GM12872 (cell line): ENCODE measurements at regions not wholly inside any gene's neighbourhood (a gene's known extent, or its start where the extent isn't known, plus 50 kb on each side); places are given as distances from the start of the nearest gene placed in this dataset.

Experiments used
- TF ChIP-seq, protein P1 (sequence below): IDR thresholded peaks from 3 replicates; pipeline ENCODE4 v1.5.1; 2011; ENCODE audit warnings: low read depth, mild to moderate bottlenecking, low read length, moderate library complexity; ENCODE audit not compliant: insufficient read depth

DNA sequence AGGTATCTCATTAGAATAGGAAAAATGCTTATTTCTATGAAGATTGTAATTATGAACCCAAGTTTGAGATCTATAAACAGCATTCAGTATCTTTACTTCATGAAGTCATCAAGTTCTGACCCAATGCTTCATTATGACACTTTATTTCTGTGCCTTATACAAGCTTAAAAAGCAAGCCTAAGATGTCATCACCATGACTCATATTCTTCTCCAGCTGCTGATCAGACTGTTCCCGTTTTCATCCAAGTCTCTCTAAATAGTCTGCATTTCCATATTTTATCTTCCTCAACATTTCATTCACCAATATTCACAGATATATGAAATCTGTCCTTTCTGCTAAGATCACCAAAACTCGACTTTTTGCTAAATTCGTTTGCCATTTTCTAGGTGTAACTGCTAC, 1247.2 kb upstream of the PRR20A start:
- TF ChIP-seq, protein P1, sequence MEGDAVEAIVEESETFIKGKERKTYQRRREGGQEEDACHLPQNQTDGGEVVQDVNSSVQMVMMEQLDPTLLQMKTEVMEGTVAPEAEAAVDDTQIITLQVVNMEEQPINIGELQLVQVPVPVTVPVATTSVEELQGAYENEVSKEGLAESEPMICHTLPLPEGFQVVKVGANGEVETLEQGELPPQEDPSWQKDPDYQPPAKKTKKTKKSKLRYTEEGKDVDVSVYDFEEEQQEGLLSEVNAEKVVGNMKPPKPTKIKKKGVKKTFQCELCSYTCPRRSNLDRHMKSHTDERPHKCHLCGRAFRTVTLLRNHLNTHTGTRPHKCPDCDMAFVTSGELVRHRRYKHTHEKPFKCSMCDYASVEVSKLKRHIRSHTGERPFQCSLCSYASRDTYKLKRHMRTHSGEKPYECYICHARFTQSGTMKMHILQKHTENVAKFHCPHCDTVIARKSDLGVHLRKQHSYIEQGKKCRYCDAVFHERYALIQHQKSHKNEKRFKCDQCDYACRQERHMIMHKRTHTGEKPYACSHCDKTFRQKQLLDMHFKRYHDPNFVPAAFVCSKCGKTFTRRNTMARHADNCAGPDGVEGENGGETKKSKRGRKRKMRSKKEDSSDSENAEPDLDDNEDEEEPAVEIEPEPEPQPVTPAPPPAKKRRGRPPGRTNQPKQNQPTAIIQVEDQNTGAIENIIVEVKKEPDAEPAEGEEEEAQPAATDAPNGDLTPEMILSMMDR: no peak

DNA sequence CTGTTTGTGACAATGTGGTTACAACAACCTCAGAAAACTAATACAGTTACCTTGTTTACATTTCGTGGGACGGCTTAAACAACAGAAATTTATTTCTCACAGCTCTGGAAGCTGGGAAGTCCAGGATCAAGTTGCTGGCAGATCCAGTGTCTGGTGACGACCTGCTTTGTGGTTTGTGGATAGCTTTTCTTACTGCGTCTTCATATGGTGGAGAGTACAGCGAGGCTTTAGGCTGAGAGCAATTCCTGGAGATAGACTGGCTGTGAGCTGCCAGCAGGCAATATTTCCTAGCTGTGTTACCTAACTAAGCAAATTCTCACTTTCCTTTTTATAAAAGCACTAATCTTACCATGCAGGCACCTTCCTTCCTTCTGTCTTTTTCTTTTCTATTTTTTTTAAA, 1203.5 kb upstream of the PRR20A start:
- TF ChIP-seq, protein P1: no peak

DNA sequence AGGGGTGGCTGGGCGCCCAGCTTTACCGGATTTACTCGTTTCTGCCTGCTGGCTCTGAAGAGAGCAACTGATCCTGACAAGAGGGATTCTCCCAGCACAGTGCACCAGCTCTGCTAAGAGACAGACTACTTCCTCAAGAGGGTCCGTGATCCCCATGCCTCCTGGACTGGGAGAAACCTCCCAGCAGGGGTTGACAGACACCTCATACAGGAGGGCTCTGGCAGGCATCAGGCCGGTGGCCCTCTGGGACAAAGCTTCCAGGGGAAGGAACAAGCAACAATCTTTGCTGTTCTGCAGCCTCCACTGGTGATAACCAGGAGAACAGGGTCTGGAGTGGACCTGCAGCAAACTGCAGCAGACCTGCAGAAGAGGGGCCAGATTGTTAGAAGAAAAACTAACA, 1192.5 kb upstream of the PRR20A start:
- TF ChIP-seq, protein P1: no peak

DNA sequence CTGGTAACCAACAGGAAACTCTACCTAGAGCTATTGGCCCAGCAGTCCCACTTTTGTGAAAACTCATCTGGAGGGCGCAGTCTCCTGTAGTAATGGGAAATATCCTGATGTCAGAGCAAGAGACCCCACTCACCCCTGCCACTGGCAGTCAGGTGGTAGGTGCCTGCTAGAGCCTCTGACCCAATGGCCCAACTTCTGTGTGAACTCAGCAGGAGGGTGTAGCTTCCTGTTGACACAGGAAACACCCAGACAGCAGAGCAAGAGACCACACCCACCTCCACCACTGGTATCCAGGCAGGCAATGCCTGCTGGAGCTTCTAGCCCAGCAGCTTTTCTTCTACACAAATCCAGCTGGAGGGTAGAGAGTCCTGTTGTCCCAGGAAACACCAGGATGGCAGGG, 1176.8 kb upstream of the PRR20A start:
- TF ChIP-seq, protein P1: no peak

DNA sequence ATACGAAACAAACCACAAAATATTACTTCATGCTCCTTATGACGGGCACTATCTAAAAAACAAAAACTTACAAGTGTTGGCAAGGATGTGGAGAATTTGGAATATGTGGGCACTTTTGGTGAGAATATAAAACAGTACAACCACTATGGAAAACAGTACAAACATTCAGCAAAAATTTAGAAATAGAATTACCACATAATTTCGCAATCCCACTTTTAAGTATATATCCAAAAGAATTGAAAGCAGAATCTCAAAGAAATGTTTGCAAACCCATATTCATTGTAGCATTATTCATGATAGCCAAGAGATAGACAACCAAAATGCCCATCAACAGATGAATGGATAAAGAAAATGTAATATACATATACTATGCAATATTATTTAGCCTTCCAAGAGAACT, 1173.7 kb upstream of the PRR20A start:
- TF ChIP-seq, protein P1: no peak

DNA sequence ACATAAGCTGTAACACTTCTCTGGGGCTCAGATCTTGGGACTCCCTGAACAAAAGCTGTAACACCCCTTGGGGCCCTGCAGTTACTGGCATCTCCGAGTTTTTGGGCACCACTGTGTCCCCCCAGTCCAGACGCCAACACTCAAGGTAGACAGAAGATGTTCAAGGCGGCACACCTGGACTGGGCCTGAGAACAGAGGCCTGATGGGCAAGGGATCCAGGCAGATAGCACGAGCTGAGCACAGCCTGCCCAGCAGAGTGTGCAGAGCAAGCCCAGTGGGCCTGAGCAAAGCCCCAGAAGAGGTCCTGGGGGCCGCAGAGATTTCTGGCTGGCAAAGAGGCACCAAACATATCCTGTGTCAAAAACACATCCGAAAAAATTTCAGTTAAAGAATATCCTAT, 1163.3 kb upstream of the PRR20A start:
- TF ChIP-seq, protein P1: no peak

DNA sequence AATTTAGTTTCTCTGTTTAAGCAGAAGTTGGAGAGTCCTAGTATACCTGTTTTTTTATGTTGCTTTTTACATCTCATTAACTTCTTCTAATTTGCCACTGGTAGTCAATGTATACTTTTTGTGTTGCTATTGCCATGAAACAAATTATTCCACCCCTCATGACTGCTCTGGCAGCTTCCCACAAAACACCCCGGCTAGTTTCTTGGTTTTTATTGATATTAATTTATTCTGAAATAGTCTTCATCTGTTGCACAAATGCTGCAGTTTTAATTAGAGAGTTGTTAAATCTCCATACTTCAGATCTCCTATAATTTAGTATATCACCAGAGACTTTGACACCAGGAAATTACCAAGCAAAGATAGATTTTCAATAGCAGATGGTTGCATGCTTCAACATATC, 1159.3 kb upstream of the PRR20A start:
- TF ChIP-seq, protein P1: no peak

DNA sequence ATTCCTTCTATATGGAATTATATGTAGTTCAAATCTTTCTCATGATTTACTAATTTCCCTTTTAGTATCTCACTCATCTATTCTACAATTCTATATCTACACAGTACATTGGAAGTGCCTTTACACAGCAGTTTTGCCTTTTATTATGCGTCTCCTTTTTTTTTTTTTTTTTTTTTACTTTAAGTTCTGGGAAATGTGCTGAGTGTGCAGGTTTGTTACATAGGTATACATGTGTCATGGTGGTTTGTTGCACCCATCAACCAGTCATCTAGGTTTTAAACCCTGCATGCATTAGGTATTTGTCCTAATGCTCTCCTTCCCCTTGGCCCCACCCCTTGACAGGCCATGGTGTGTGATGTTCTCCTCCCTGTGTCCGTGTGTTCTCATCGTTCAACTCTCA, 1150.1 kb upstream of the PRR20A start:
- TF ChIP-seq, protein P1: no peak
